GM20000 (cell line): ENCODE measurements at regions not wholly inside any gene's neighbourhood (a gene's known extent, or its start where the extent isn't known, plus 50 kb on each side); places are given as distances from the start of the nearest gene placed in this dataset.

Experiments
- DNase-seq: peaks from one replicate; pipeline ENCODE4 v3.0.0; 2012; ENCODE audit warnings: low spot score
- TF ChIP-seq, protein P1 (sequence below): IDR thresholded peaks from 2 replicates; pipeline ENCODE4 v1.5.1; 2012; ENCODE audit warnings: mild to moderate bottlenecking, control low read depth; ENCODE audit errors: extremely low read depth, missing control alignments

DNA sequence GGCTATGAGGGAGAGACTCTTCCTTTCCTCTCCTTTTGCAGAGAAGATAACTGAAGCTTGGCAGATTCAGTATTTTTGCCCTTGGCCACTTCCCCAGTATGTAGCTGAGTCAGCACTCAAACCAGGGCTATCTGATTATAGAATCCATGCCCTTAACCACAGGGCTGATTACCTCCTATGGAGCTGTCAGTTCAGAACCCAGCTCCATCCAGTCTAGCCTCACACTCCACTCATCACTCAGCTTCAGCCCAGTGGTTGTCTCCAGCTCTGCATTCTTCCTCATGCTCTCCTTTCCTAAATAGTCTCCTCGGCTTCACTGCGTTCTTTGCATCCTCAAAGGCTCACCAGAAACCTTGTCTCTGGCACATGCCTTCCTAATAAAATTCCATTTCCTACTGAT is 151.6 kb upstream of the BLID start:
- DNase-seq = no peak
- TF ChIP-seq, protein P1, sequence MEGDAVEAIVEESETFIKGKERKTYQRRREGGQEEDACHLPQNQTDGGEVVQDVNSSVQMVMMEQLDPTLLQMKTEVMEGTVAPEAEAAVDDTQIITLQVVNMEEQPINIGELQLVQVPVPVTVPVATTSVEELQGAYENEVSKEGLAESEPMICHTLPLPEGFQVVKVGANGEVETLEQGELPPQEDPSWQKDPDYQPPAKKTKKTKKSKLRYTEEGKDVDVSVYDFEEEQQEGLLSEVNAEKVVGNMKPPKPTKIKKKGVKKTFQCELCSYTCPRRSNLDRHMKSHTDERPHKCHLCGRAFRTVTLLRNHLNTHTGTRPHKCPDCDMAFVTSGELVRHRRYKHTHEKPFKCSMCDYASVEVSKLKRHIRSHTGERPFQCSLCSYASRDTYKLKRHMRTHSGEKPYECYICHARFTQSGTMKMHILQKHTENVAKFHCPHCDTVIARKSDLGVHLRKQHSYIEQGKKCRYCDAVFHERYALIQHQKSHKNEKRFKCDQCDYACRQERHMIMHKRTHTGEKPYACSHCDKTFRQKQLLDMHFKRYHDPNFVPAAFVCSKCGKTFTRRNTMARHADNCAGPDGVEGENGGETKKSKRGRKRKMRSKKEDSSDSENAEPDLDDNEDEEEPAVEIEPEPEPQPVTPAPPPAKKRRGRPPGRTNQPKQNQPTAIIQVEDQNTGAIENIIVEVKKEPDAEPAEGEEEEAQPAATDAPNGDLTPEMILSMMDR = no peak

DNA sequence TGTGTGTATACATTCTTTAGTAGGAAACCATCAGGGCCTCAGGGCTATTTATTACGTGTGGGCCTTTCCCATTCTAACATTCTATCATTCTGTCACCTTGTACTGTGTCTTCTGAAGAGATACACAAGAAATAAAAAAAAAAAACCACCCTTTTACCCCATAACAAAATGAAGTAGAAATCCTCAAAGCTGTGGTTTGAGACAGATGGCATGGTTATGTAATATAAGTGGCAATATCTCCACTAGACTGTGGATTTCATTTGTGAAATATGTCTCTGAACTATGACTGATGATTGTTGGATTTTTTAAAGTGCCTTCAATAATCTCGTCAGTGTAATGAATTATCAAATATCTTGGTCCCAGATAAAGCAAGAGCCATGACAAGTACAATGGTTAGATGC is 150.0 kb upstream of the BLID start:
- no peak for DNase-seq
- TF ChIP-seq, protein P1 = no peak

DNA sequence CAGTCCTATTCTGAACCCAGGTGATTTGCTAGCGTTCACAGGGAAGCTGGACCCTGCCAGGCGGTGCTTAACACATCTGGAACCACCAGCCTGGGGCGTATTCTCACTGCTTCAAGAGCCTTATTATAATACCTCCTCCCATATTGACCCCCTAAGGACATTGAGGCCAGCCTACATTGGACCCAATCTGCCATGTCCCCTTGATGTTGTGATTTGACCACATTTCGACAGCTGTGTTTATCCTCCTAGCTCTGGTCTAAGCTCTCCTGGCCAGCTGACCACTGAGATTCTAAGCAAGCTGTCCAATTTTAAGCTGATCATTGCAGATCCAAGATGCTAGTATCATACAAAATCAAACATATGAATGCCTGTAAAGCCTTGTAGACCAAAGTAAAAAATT is 148.1 kb upstream of the BLID start:
- no peak for DNase-seq
- TF ChIP-seq, protein P1 = no peak

DNA sequence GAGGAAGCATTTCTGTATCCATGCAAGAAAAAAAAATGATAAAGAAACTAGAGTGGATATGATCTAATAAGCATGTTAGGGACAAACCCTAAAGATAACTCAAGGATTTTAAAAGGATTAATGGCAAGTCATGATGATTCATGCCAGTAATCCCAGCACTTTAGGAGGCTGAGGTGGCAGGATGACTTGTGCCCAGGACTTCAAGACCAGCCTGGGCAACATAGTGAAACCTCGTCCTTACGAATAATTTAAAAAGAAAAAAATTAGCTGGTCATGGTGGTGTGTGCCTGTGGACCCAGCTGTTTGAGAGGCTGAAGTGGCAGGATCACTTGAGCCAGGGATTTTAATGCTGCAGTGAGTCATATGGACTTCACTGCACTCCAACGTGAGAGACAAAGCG is 145.5 kb upstream of the BLID start:
- TF ChIP-seq, protein P1 = no peak
- DNase-seq = no peak

DNA sequence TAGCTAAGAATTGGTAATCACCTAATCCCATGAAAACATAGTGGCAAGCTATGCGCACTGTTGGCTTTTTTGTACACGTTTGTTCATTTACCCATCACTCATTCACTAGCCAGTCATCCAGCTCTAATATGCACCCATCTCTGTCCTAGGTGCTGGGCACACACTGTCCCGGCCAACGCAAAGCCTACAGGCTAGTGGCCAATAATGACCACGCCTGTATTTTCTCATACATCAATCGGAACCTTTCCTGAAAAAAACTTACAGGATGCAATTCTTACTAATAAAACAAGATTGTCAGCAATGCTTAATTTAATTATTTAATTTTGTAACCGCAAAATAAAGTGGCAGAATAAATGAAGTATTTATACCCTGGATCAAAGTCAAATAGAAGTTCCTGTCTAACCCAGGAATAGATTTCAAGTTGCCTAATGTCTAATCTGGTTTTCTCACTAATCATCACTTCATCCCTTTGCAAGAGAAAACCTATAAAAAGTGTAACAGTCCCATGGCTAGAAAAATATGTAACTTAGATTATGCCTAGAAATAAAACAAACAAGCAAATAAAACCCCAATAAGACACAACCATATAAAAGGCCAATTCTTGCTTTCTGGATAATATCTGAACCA is 143.3 kb upstream of the BLID start:
- DNase-seq = no peak
- TF ChIP-seq, protein P1 = no peak

DNA sequence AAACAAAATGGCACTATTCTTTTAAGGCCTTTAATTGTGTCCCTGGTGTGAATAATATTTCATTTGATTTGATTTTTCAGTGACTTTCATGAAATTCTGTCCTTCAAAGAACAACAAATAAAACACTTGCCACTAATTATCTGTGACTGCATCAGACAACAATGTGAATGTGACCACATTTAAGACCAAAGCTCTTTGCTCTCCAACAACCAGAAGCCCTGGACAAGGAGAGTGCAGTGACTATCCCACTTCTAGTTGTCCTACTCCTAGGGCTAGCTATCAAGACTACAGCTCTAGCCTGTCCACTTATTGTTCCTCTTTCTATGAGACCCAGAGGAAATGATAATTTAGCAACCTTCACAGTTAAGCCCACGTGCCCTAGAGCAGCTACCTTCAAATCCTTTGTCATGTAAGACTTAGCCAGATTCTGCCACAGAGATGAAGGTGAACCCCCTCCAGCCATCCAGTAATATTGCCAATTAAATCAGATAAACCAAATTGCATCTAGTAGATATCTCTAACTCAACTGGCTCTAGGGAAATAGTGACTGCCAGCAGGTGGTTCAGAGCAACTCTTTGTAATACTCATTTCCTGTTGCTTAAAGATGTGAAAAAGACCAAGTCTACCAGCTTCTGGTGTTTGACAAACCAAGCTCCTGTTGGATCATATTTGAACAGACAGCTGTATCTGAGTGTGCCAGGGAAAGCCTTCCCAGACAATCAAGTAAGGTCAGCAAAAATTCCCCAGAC is 142.6 kb upstream of the BLID start:
- TF ChIP-seq, protein P1 = no peak
- no peak for DNase-seq

DNA sequence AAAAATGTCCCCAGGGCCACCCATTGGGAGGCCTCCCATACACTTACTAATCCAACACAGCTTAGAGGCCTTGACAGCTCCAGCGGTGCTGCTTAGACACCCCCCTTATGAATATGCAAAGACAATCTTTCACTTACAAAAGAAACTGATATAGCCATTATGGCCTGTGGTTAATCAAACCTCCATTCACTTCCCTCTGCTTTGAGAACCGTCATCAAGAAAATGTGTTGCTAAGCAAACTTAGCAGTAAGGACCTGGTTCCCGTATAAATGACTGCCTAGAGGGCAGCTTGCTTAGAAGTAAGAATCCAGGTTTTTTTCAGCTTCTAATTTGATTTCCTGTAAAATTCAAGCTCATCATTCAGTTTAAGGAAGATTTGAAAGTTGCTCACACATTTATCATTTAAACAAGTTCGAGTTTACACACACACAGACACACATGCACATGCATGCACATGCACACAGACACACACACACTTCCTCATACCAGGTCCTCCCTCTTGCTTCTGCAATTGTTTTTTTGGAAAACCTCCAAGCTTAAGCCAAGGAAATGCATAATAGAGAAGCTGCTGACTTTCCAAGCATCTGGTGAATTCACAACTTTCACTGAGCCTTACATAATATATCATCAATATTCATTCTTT is 137.7 kb upstream of the BLID start:
- TF ChIP-seq, protein P1 = no peak
- no peak for DNase-seq
